Vagina (tissue), 2 donors: ENCODE measurements at regions not wholly inside any gene's neighbourhood (a gene's known extent, or its start where the extent isn't known, plus 50 kb on each side); places are given as distances from the start of the nearest gene placed in this dataset.

Experiments
- DNase-seq, 2 donors: peaks; one replicate each; pipeline ENCODE4 v3.0.0-alpha.2; 2017; ENCODE audit errors: extremely low spot score in 2 of 2
- H3K27ac ChIP-seq: fragments of 200-600 bp; sonication (generic); one replicate; pipeline ENCODE4 v1.5.1; 2019
- H3K27me3 ChIP-seq: fragments of 200-600 bp; sonication (generic); one replicate; pipeline ENCODE4 v1.5.1; 2019
- H3K36me3 ChIP-seq, 2 donors: fragments of 200-600 bp; sonication (generic); one replicate each; pipeline ENCODE4 v1.5.1; 2017 to 2019
- H3K4me1 ChIP-seq: fragments of 200-600 bp; sonication (generic); one replicate; pipeline ENCODE4 v1.5.1; 2019
- H3K4me3 ChIP-seq, 2 donors: fragments of 200-600 bp; sonication (generic); 1 replicate in 1 of 2; 2 replicates in 1 of 2; pipeline ENCODE4 v1.5.1; 2016 to 2019
- H3K9me3 ChIP-seq: fragments of 200-600 bp; sonication (generic); one replicate; pipeline ENCODE4 v1.5.1; 2019
- POLR2A ChIP-seq, 2 donors: fragments of 450-650 bp; IDR thresholded peaks; one replicate each; pipeline ENCODE4 v1.6.1; 2017; ENCODE audit warnings: antibody characterized with exemption in 2 of 2, mild to moderate bottlenecking in 2 of 2, moderate library complexity in 2 of 2
- POLR2AphosphoS5 ChIP-seq, 2 donors: sonication (generic); formaldehyde crosslinking; IDR thresholded peaks; one replicate each; pipeline ENCODE4 v1.9.0; 2017; ENCODE audit warnings: antibody characterized with exemption in 2 of 2, mild to moderate bottlenecking in 2 of 2, low read depth in 1 of 2; ENCODE audit not compliant: insufficient read depth in 1 of 2
- intact Hi-C: fragments of 100-400 bp; cut with DNase I; formaldehyde crosslinking; loops from one replicate; pipeline ENCODE4 v1.15.1; 2023
- TF ChIP-seq, protein P1 (sequence below), 3 experiments: fragments of 450-650 bp in 2 of 3; fragments of 200-600 bp in 1 of 3; sonication (generic) in 1 of 3; IDR thresholded peaks; one replicate each; pipeline ENCODE4 v1.5.1; 2017 to 2019; ENCODE audit warnings: antibody characterized with exemption in 3 of 3, mild to moderate bottlenecking in 2 of 3, moderate library complexity in 2 of 3

GRCh38 chr4:111267786-111268185, 644.9 kb upstream of the PITX2 start:
- Histone ChIP-seq H3K27ac (no peak overlapping the region), H3K9me3 (no peaks in the 10 kb centered on the region), H3K27me3 (no peaks in the 10 kb centered on the region), H3K36me3 (no peaks in the 10 kb centered on the region), H3K4me3 (no peak overlapping the region), H3K4me1 (no peaks in the 10 kb centered on the region)
- TF ChIP-seq POLR2A (IDR thresholded peaks at IDR 0.05) (no peak), POLR2AphosphoS5 (IDR thresholded peaks at IDR 0.05; ENCODE audit: insufficient read depth in 1 of 2, low read depth in 1 of 2) (no peak)
- TF ChIP-seq, protein P1, sequence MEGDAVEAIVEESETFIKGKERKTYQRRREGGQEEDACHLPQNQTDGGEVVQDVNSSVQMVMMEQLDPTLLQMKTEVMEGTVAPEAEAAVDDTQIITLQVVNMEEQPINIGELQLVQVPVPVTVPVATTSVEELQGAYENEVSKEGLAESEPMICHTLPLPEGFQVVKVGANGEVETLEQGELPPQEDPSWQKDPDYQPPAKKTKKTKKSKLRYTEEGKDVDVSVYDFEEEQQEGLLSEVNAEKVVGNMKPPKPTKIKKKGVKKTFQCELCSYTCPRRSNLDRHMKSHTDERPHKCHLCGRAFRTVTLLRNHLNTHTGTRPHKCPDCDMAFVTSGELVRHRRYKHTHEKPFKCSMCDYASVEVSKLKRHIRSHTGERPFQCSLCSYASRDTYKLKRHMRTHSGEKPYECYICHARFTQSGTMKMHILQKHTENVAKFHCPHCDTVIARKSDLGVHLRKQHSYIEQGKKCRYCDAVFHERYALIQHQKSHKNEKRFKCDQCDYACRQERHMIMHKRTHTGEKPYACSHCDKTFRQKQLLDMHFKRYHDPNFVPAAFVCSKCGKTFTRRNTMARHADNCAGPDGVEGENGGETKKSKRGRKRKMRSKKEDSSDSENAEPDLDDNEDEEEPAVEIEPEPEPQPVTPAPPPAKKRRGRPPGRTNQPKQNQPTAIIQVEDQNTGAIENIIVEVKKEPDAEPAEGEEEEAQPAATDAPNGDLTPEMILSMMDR (IDR thresholded peaks at IDR 0.05), result no peak
- intact Hi-C loops, result no loop called here
- no peak for DNase-seq

DNA sequence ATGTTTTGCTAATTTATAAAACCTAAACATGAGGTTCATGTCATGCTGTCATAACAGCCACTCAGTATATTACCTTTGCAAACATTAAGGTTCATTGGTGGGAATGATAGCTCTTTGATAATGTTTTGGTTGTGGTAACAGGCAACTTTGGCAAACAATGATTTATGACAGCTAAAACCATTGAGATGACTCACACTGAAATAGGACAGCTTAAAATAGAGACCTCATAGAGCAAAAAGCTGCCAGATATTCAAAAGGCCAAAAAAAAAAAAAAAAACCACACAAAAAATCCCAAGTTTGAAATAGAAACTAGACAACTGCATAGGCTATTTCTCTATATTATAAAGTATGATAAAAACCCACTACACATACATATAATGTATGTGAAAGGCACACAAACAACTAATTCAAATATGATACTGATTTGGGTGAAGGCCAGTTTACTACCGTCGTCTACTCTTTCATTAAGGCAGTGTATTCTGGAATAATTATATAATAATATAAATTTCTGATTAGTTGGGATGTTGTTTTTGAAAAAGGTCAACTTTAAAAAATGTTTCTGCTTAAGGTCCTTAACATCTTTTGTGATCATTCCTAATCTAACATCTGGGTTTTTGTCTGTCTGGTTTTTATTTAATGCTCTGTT, 646.0 kb upstream of the PITX2 start:
- Histone ChIP-seq H3K4me1 (no peaks in the 10 kb centered on the region), H3K4me3 (no peak overlapping the region), H3K9me3 (no peaks in the 10 kb centered on the region), H3K27ac (no peak overlapping the region), H3K36me3 (no peaks in the 10 kb centered on the region), H3K27me3 (no peaks in the 10 kb centered on the region)
- TF ChIP-seq POLR2AphosphoS5 (IDR thresholded peaks at IDR 0.05; ENCODE audit: insufficient read depth in 1 of 2, low read depth in 1 of 2), result no peak
- no peak for TF ChIP-seq POLR2A (IDR thresholded peaks at IDR 0.05)
- TF ChIP-seq, protein P1 (IDR thresholded peaks at IDR 0.05), result no peak
- intact Hi-C loops, result no loop called here
- DNase-seq, result no peak

GRCh38 chr4:111269439-111269838, 646.6 kb upstream of the PITX2 start:
- Histone ChIP-seq H3K27me3 (no peaks in the 10 kb centered on the region), H3K9me3 (no peaks in the 10 kb centered on the region), H3K36me3 (no peaks in the 10 kb centered on the region), H3K27ac (no peak overlapping the region), H3K4me1 (no peaks in the 10 kb centered on the region), H3K4me3 (no peak overlapping the region)
- DNase-seq, result no peak
- intact Hi-C loops, result no loop called here
- TF ChIP-seq POLR2AphosphoS5 (IDR thresholded peaks at IDR 0.05; ENCODE audit: insufficient read depth in 1 of 2, low read depth in 1 of 2) (no peak), POLR2A (IDR thresholded peaks at IDR 0.05) (no peak)
- TF ChIP-seq, protein P1 (IDR thresholded peaks at IDR 0.05), result no peak

GRCh38 chr4:111274060-111274459, 651.2 kb upstream of the PITX2 start:
- Histone ChIP-seq H3K27me3 (no peaks in the 10 kb centered on the region), H3K4me1 (no peaks in the 10 kb centered on the region), H3K4me3 (no peak overlapping the region), H3K27ac (no peak overlapping the region), H3K36me3 (no peaks in the 10 kb centered on the region), H3K9me3 (no peaks in the 10 kb centered on the region)
- DNase-seq, result no peak
- intact Hi-C loops, result no loop called here
- TF ChIP-seq POLR2AphosphoS5 (IDR thresholded peaks at IDR 0.05; ENCODE audit: insufficient read depth in 1 of 2, low read depth in 1 of 2) (no peak), POLR2A (IDR thresholded peaks at IDR 0.05) (no peak)
- TF ChIP-seq, protein P1 (IDR thresholded peaks at IDR 0.05), result no peak

DNA sequence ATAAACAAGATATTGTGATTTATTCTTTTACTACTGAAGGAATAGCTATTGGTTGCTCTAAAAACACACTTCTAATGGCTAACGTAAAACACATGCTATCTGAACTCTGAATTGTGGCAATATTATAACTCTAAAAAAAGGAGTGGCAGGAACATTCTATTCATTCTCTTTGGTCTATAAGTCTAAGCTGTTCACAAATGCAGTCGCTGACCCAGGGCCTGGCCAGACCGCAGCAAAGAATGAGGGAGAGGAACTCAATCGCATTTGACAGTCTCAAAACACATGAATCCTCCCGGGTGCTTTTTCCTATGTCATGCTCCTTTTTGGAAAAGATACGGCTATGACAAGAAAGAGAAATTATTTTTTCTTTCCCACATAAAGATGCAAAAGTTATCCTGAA, 651.6 kb upstream of the PITX2 start:
- Histone ChIP-seq H3K4me3 (no peak overlapping the region), H3K36me3 (no peaks in the 10 kb centered on the region), H3K27ac (no peak overlapping the region), H3K4me1 (no peaks in the 10 kb centered on the region), H3K27me3 (no peaks in the 10 kb centered on the region), H3K9me3 (no peaks in the 10 kb centered on the region)
- no peak for DNase-seq
- intact Hi-C loops, result no loop called here
- TF ChIP-seq POLR2A (IDR thresholded peaks at IDR 0.05) (no peak), POLR2AphosphoS5 (IDR thresholded peaks at IDR 0.05; ENCODE audit: insufficient read depth in 1 of 2, low read depth in 1 of 2) (no peak)
- TF ChIP-seq, protein P1 (IDR thresholded peaks at IDR 0.05), result no peak
